ENCODE measurements at regions not wholly inside any gene's neighbourhood (a gene's known extent, or its start where the extent isn't known, plus 50 kb on each side); places are given as distances from the start of the nearest gene placed in this dataset.

GRCh38 chr14:65850429-65851135 is 438.1 kb downstream of the FUT8 start:
- Histone ChIP-seq H3K36me3 (no peaks in the 10 kb centered on the region), H2AFZ (replicated peaks) (no peak overlapping the region)
- no peak for DNase-seq (ENCODE audit: low spot score)

GRCh38 chr14:65852689-65853088 is 440.2 kb downstream of the FUT8 start:
- H3K36me3 Mint-ChIP-seq, result peaks cover 5% of the 10 kb centered on the region
- H3K4me1 ChIP-seq, result peaks cover 14% of the 10 kb centered on the region
- no peaks in the 10 kb centered on the region for H3K36me3 ChIP-seq
- no peak overlapping the region for H3K27ac ChIP-seq
- no peak overlapping the region for H3K9ac ChIP-seq
- no peaks in the 10 kb centered on the region for H4K20me1 ChIP-seq (ENCODE audit: low read depth)
- H3K4me3 Mint-ChIP-seq, result no peak overlapping the region
- DNase-seq (ENCODE audit: low spot score), result no peak
- peaks cover 26% of the 10 kb centered on the region for H3K27me3 Mint-ChIP-seq (ENCODE audit: insufficient read depth, low read depth)
- H3F3A ChIP-seq (ENCODE audit: low read depth), result peaks cover 12% of the 10 kb centered on the region
- peaks cover 21% of the 10 kb centered on the region for H3K9me3 Mint-ChIP-seq
- H3K27me3 ChIP-seq, result peaks cover 31% of the 10 kb centered on the region
- no peaks in the 10 kb centered on the region for H3K9me3 ChIP-seq (ENCODE audit: low read depth)
- H3K79me2 ChIP-seq (ENCODE audit: low read depth), result no peaks in the 10 kb centered on the region
- no peak overlapping the region for H3K4me2 ChIP-seq
- no peak overlapping the region for H3K27ac Mint-ChIP-seq
- no peak overlapping the region for H2AFZ ChIP-seq (replicated peaks)
- peaks cover 26% of the 10 kb centered on the region for H3K4me1 Mint-ChIP-seq
- no peak overlapping the region for H3K4me3 ChIP-seq
- no peak for TF ChIP-seq EZH2phosphoT487 (IDR thresholded peaks at IDR 0.05)
- no peak for TF ChIP-seq EZH2 (IDR thresholded peaks at IDR 0.05)
- TF ChIP-seq CTCF (IDR thresholded peaks at IDR 0.05), result no peak

More at GRCh38 chr14:65850429-65851135, 438.1 kb downstream of the FUT8 start:
- peaks cover 31% of the 10 kb centered on the region for H3K27me3 ChIP-seq
- no peak overlapping the region for H3K27ac ChIP-seq
- no peaks in the 10 kb centered on the region for H4K20me1 ChIP-seq (ENCODE audit: low read depth)
- Mint-ChIP-seq H3K4me1 (peaks cover 47% of the 10 kb centered on the region), H3K9me3 (peaks cover 17% of the 10 kb centered on the region), H3K27ac (no peak overlapping the region), H3K36me3 (peaks cover 5% of the 10 kb centered on the region), H3K27me3 (ENCODE audit: insufficient read depth, low read depth) (peaks cover 28% of the 10 kb centered on the region), H3K4me3 (no peak overlapping the region)
- H3K79me2 ChIP-seq (ENCODE audit: low read depth), result no peaks in the 10 kb centered on the region
- no peak overlapping the region for H3K4me2 ChIP-seq
- no peak overlapping the region for H3K9ac ChIP-seq
- H3F3A ChIP-seq (ENCODE audit: low read depth), result peaks cover 12% of the 10 kb centered on the region
- no peak overlapping the region for H3K4me3 ChIP-seq
- no peak for TF ChIP-seq EZH2phosphoT487 (IDR thresholded peaks at IDR 0.05)
- TF ChIP-seq EZH2 (IDR thresholded peaks at IDR 0.05), result no peak
- no peak for TF ChIP-seq CTCF (IDR thresholded peaks at IDR 0.05)
- no peaks in the 10 kb centered on the region for H3K9me3 ChIP-seq (ENCODE audit: low read depth)
- H3K4me1 ChIP-seq, result peaks cover 21% of the 10 kb centered on the region

GRCh38 chr14:65853407-65853955 is 441.0 kb downstream of the FUT8 start:
- Mint-ChIP-seq H3K27me3 (ENCODE audit: insufficient read depth, low read depth) (peaks cover 26% of the 10 kb centered on the region), H3K9me3 (peaks cover 21% of the 10 kb centered on the region), H3K27ac (no peak overlapping the region), H3K36me3 (peaks cover 5% of the 10 kb centered on the region), H3K4me3 (no peak overlapping the region), H3K4me1 (peaks cover 26% of the 10 kb centered on the region)
- H3K36me3 ChIP-seq, result no peaks in the 10 kb centered on the region
- H3K4me3 ChIP-seq, result no peak overlapping the region
- H4K20me1 ChIP-seq (ENCODE audit: low read depth), result no peaks in the 10 kb centered on the region
- no peaks in the 10 kb centered on the region for H3K79me2 ChIP-seq (ENCODE audit: low read depth)
- H3K4me2 ChIP-seq, result no peak overlapping the region
- H3K27me3 ChIP-seq, result peaks cover 31% of the 10 kb centered on the region
- peaks cover 12% of the 10 kb centered on the region for H3F3A ChIP-seq (ENCODE audit: low read depth)
- no peak for DNase-seq (ENCODE audit: low spot score)
- H3K9me3 ChIP-seq (ENCODE audit: low read depth), result no peaks in the 10 kb centered on the region
- TF ChIP-seq EZH2 (IDR thresholded peaks at IDR 0.05) (no peak), CTCF (IDR thresholded peaks at IDR 0.05) (no peak), EZH2phosphoT487 (IDR thresholded peaks at IDR 0.05) (no peak)
- no peak overlapping the region for H3K9ac ChIP-seq
- H3K4me1 ChIP-seq, result peaks cover 14% of the 10 kb centered on the region
- H2AFZ ChIP-seq (replicated peaks), result no peak overlapping the region
- H3K27ac ChIP-seq, result no peak overlapping the region

Measured in neural progenitor cell (in vitro differentiated cells).